Thoracic aorta (tissue), 2 donors: ENCODE measurements at regions not wholly inside any gene's neighbourhood (a gene's known extent, or its start where the extent isn't known, plus 50 kb on each side); places are given as distances from the start of the nearest gene placed in this dataset.

Source experiments
- ATAC-seq: fragments of 150-250 bp; one replicate; pipeline ENCODE4 v1.8.0; 2017; ENCODE audit warnings: low read depth; ENCODE audit not compliant: insufficient number of reproducible peaks, low FRiP score
- DNase-seq: peaks from one replicate; pipeline ENCODE4 v3.0.0-alpha.2; 2020; ENCODE audit warnings: low spot score
- H3K27ac ChIP-seq, 2 donors: fragments of 200-600 bp; sonication (generic); 1 replicate in 1 of 2; 2 replicates in 1 of 2; pipeline ENCODE4 v1.5.1; 2016; ENCODE audit warnings: mild to moderate bottlenecking in 2 of 2, moderate library complexity in 2 of 2
- H3K27me3 ChIP-seq: fragments of 200-600 bp; sonication (generic); replicated peaks from 2 replicates; pipeline ENCODE4 v1.6.0; 2016; ENCODE audit warnings: mild to moderate bottlenecking; ENCODE audit not compliant: insufficient read depth
- H3K36me3 ChIP-seq: fragments of 200-600 bp; sonication (generic); one replicate; pipeline ENCODE4 v1.5.1; 2016
- H3K4me1 ChIP-seq, 2 donors: fragments of 200-600 bp; sonication (generic); 1 replicate in 1 of 2; 2 replicates in 1 of 2; pipeline versions ENCODE4 v1.5.1 to v1.6.0; 2016; ENCODE audit warnings: low read depth in 2 of 2, mild to moderate bottlenecking in 1 of 2; ENCODE audit not compliant: control insufficient read depth in 1 of 2
- H3K4me3 ChIP-seq: fragments of 200-600 bp; sonication (generic); 2 replicates; pipeline ENCODE4 v1.5.1; 2016; ENCODE audit warnings: mild to moderate bottlenecking
- H3K9me3 ChIP-seq: fragments of 200-600 bp; sonication (generic); 2 replicates; pipeline ENCODE4 v1.5.1; 2016
- TF ChIP-seq, protein P1 (sequence below): fragments of 200-600 bp; sonication (generic); IDR thresholded peaks from one replicate; pipeline ENCODE4 v1.5.1; 2019; ENCODE audit warnings: antibody characterized with exemption

- H3K27ac ChIP-seq, result no peak overlapping the region
- H3K27me3 ChIP-seq, result no peaks in the 10 kb centered on the region
- no peak overlapping the region for H3K4me3 ChIP-seq
- ATAC-seq (no peak), DNase-seq (no peak)
- H3K36me3 ChIP-seq, result no peaks in the 10 kb centered on the region
- TF ChIP-seq, protein P1, sequence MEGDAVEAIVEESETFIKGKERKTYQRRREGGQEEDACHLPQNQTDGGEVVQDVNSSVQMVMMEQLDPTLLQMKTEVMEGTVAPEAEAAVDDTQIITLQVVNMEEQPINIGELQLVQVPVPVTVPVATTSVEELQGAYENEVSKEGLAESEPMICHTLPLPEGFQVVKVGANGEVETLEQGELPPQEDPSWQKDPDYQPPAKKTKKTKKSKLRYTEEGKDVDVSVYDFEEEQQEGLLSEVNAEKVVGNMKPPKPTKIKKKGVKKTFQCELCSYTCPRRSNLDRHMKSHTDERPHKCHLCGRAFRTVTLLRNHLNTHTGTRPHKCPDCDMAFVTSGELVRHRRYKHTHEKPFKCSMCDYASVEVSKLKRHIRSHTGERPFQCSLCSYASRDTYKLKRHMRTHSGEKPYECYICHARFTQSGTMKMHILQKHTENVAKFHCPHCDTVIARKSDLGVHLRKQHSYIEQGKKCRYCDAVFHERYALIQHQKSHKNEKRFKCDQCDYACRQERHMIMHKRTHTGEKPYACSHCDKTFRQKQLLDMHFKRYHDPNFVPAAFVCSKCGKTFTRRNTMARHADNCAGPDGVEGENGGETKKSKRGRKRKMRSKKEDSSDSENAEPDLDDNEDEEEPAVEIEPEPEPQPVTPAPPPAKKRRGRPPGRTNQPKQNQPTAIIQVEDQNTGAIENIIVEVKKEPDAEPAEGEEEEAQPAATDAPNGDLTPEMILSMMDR, result no peak
- H3K9me3 ChIP-seq, result no peaks in the 10 kb centered on the region
- H3K4me1 ChIP-seq, result peaks cover 0 to 15% of the 10 kb centered on the region in 2 donors
Measured at GRCh38 chr10:61173450-61173849, 229.5 kb upstream of the RHOBTB1 start.

- TF ChIP-seq, protein P1, result no peak
- ATAC-seq (no peak), DNase-seq (no peak)
- Histone ChIP-seq H3K4me1 (peaks cover 0 to 15% of the 10 kb centered on the region in 2 donors), H3K4me3 (no peak overlapping the region), H3K27me3 (no peaks in the 10 kb centered on the region), H3K9me3 (no peaks in the 10 kb centered on the region), H3K27ac (no peak overlapping the region), H3K36me3 (no peaks in the 10 kb centered on the region)
Measured at GRCh38 chr10:61172182-61172926, 228.4 kb upstream of the RHOBTB1 start.

DNA sequence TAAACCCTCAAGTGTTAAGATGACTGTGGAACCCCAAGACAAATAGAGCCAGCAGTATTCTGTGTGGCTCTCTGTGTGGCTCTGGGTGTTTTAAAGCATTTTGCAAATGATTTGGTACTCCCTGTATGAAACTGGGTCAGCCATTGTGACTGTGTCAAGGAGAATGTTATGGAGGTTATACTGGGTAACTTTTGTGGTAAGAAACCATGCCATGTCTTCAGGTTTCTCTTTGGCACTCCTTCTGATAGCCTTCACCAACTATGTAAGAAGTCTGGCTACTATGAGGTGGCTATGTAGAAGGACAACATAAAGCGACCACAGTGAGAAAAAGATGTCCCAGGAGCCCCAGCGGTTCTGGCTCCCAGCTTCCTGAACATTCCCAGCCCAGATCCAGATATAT lies 226.6 kb upstream of the RHOBTB1 start:
- H3K27me3 ChIP-seq, result no peaks in the 10 kb centered on the region
- H3K4me3 ChIP-seq, result no peak overlapping the region
- H3K9me3 ChIP-seq, result no peaks in the 10 kb centered on the region
- no peak for DNase-seq
- no peak overlapping the region for H3K27ac ChIP-seq
- TF ChIP-seq, protein P1, result no peak
- H3K4me1 ChIP-seq, result peaks cover 3 to 17% of the 10 kb centered on the region in 2 donors
- ATAC-seq, result no peak
- H3K36me3 ChIP-seq, result no peaks in the 10 kb centered on the region

- Histone ChIP-seq H3K27me3 (no peaks in the 10 kb centered on the region), H3K27ac (no peak overlapping the region), H3K4me1 (peaks cover 12 to 23% of the 10 kb centered on the region in 2 donors), H3K36me3 (no peaks in the 10 kb centered on the region), H3K9me3 (no peaks in the 10 kb centered on the region), H3K4me3 (no peak overlapping the region)
- no peak for ATAC-seq
- TF ChIP-seq, protein P1, result no peak
- no peak for DNase-seq
Measured at GRCh38 chr10:61169294-61169693, 225.3 kb upstream of the RHOBTB1 start.

- no peak overlapping the region for H3K27ac ChIP-seq
- H3K36me3 ChIP-seq, result no peaks in the 10 kb centered on the region
- H3K9me3 ChIP-seq, result no peaks in the 10 kb centered on the region
- ATAC-seq (no peak), DNase-seq (no peak)
- TF ChIP-seq, protein P1, result no peak
- H3K4me1 ChIP-seq, result peaks cover 12 to 23% of the 10 kb centered on the region in 2 donors
- H3K4me3 ChIP-seq, result no peak overlapping the region
- H3K27me3 ChIP-seq, result no peaks in the 10 kb centered on the region
Measured at GRCh38 chr10:61166489-61166888, 222.5 kb upstream of the RHOBTB1 start.
